HEK293 (cell line): ENCODE measurements at regions not wholly inside any gene's neighbourhood (a gene's known extent, or its start where the extent isn't known, plus 50 kb on each side); places are given as distances from the start of the nearest gene placed in this dataset.
A peak's percentile ranks its signal among the peaks of the same experiment; 100 is the strongest.

Source experiments
- CTCF ChIA-PET: fragments of 350-600 bp; formaldehyde crosslinking; extraction: SDS; loops from one replicate; lab custom pipeline; 2021; ENCODE audit warnings: antibody characterized with exemption; lab: Yijun Ruan, JAX
- POLR2A ChIA-PET: fragments of 300-600 bp; formaldehyde crosslinking; extraction: SDS; loops from one replicate; lab custom pipeline; 2020; ENCODE audit warnings: antibody characterized with exemption, inconsistent platforms; lab: Yijun Ruan, JAX
- H3K27ac ChIP-seq: fragments of 200-500 bp; sonication (Bioruptor generic); 2 replicates; pipeline ENCODE4 v1.5.1; 2014; ENCODE audit warnings: low read depth, low read length, control low read depth, inconsistent platforms; ENCODE audit errors: extremely low read depth
- H3K36me3 ChIP-seq, 2 experiments: fragments of 200-500 bp in 1 of 2; sonication (Bioruptor generic) in 1 of 2; 1 replicate in 1 of 2; 2 replicates in 1 of 2; pipeline ENCODE4 v1.5.1; 2014 to 2017; ENCODE audit warnings: inconsistent platforms in 2 of 2, low read length in 2 of 2; ENCODE audit not compliant: control insufficient read depth in 2 of 2, insufficient read depth in 1 of 2
- H3K4me1 ChIP-seq: fragments of 200-500 bp; sonication (Bioruptor generic); 2 replicates; pipeline ENCODE4 v1.5.1; 2014; ENCODE audit warnings: mild to moderate bottlenecking, low read length, inconsistent platforms; ENCODE audit not compliant: control insufficient read depth, insufficient read depth
- H3K4me3 ChIP-seq: 2 replicates; pipeline ENCODE4 v1.5.1; 2011; ENCODE audit warnings: low read depth, mild to moderate bottlenecking, control low read depth, low read length, moderate library complexity
- H3K9me3 ChIP-seq: fragments of 200-500 bp; sonication (Bioruptor generic); 2 replicates; pipeline ENCODE4 v1.5.1; 2014; ENCODE audit warnings: low read depth, low read length, inconsistent platforms; ENCODE audit not compliant: control insufficient read depth, insufficient read depth
- PRDM2 ChIP-seq: fragments of 450-650 bp; formaldehyde crosslinking; IDR thresholded peaks from 2 replicates; pipeline ENCODE4 v1.5.1; 2016; ENCODE audit warnings: missing biosample characterization, missing genetic modification characterization, borderline replicate concordance
- TRIM28 ChIP-seq: IDR thresholded peaks from 2 replicates; pipeline ENCODE4 v1.6.1; 2011; ENCODE audit warnings: low read length, control low read depth, borderline replicate concordance
- WT1 ChIP-seq: fragments of 450-650 bp; formaldehyde crosslinking; IDR thresholded peaks from 2 replicates; pipeline ENCODE4 v1.5.1; 2016; ENCODE audit warnings: missing biosample characterization, missing genetic modification characterization
- ZBTB21 ChIP-seq: fragments of 450-650 bp; formaldehyde crosslinking; IDR thresholded peaks from 2 replicates; pipeline ENCODE4 v1.5.1; 2017; ENCODE audit warnings: missing biosample characterization, missing genetic modification characterization
- ZBTB7A ChIP-seq: fragments of 450-650 bp; formaldehyde crosslinking; IDR thresholded peaks from 2 replicates; pipeline ENCODE4 v1.5.1; 2016; ENCODE audit warnings: low read depth, missing biosample characterization, missing genetic modification characterization
- ZNF114 ChIP-seq: fragments of 450-650 bp; formaldehyde crosslinking; IDR thresholded peaks from 2 replicates; pipeline ENCODE4 v1.5.0; 2017; ENCODE audit warnings: missing biosample characterization, missing genetic modification characterization
- ZNF157 ChIP-seq: fragments of 450-650 bp; formaldehyde crosslinking; IDR thresholded peaks from 2 replicates; pipeline ENCODE4 v1.5.1; 2016; ENCODE audit warnings: missing biosample characterization, missing genetic modification characterization
- ZNF223 ChIP-seq: fragments of 450-650 bp; formaldehyde crosslinking; IDR thresholded peaks from 2 replicates; pipeline ENCODE4 v1.5.1; 2016; ENCODE audit warnings: missing biosample characterization, missing genetic modification characterization
- ZNF23 ChIP-seq: fragments of 450-650 bp; formaldehyde crosslinking; IDR thresholded peaks from 2 replicates; pipeline ENCODE4 v1.5.1; 2016; ENCODE audit warnings: missing biosample characterization, missing genetic modification characterization, borderline replicate concordance
- ZNF350 ChIP-seq: fragments of 450-650 bp; formaldehyde crosslinking; IDR thresholded peaks from 2 replicates; pipeline ENCODE4 v1.5.0; 2017; ENCODE audit warnings: missing biosample characterization, mild to moderate bottlenecking, missing genetic modification characterization
- ZNF423 ChIP-seq: fragments of 450-650 bp; formaldehyde crosslinking; IDR thresholded peaks from 2 replicates; pipeline ENCODE4 v1.5.1; 2016; ENCODE audit warnings: missing biosample characterization, missing genetic modification characterization
- ZNF473 ChIP-seq: fragments of 450-650 bp; formaldehyde crosslinking; IDR thresholded peaks from 2 replicates; pipeline ENCODE4 v1.5.1; 2017; ENCODE audit warnings: missing biosample characterization, missing genetic modification characterization
- ZNF529 ChIP-seq: fragments of 450-650 bp; formaldehyde crosslinking; IDR thresholded peaks from 2 replicates; pipeline ENCODE4 v1.5.1; 2017; ENCODE audit warnings: missing genetic modification characterization, missing biosample characterization; ENCODE audit not compliant: insufficient replicate concordance
- ZNF548 ChIP-seq: fragments of 450-650 bp; formaldehyde crosslinking; IDR thresholded peaks from 2 replicates; pipeline ENCODE4 v1.5.1; 2016; ENCODE audit warnings: missing biosample characterization, missing genetic modification characterization
- ZNF585B ChIP-seq: fragments of 450-650 bp; formaldehyde crosslinking; IDR thresholded peaks from 2 replicates; pipeline ENCODE4 v1.5.1; 2016; ENCODE audit warnings: missing biosample characterization, missing genetic modification characterization
- ZNF830 ChIP-seq: fragments of 450-650 bp; IDR thresholded peaks from 2 replicates; pipeline ENCODE4 v1.5.0; 2018; ENCODE audit warnings: missing biosample characterization, missing genetic modification characterization, low read depth, mild to moderate bottlenecking, moderate library complexity
- TF ChIP-seq, protein P1 (sequence below): fragments of 450-650 bp; formaldehyde crosslinking; IDR thresholded peaks from 2 replicates; pipeline ENCODE4 v1.5.1; 2016; ENCODE audit warnings: missing biosample characterization, missing genetic modification characterization

DNA sequence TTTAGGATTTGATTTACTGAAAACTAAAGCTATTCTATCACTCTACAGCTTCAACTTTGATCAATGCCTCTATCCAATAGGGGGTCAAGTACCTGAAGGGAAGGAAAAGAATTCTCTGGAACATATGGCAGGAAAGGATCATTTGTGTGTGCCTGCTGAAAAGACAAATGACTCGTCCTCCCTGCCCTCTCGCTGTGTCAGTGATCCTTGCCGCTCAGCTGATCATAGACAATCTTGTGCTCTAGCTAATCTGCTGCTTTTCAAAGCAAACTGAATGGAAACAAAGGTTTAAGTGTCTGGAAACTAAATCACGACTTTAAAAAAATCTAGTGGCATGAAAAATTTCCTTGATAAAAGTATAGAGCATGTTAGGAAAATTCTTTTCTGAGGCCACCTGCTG lies 75.6 kb upstream of the CPO start (continued):
- TF ChIP-seq PRDM2 = no peak
- no peak for TF ChIP-seq TRIM28
- no peak for TF ChIP-seq ZBTB21
- no peak for TF ChIP-seq ZNF223 (tag by site-specific recombination)
- no peak for TF ChIP-seq ZNF585B

DNA sequence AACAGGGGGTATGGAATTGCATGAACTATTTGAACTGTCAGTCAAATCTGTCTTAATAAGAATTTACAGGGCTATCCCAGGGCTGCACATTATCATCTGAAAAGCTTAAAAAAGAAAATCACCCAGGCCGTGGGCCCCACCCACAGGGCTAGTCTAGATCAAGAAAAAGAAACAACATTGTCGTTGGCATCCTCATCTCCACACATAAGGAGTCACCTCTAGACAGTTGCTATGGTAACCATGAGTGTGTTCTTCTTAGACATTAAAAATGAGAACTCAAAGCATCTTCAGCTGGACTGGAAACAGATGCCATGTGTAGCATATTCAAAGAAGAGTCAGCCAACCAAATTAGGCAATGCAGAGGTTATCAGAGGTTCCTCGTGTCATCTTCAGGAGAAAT lies 72.3 kb upstream of the CPO start:
- CTCF ChIA-PET = interaction anchor here (0.7 kb wide), 1 partner anchor 37 kb away, joined by 4 read pairs; no protein-coding TSS in a partner anchor
- TF ChIP-seq ZBTB7A (tag by site-specific recombination) (no peak), ZNF548 (tag by site-specific recombination) (no peak), ZNF529 (tag by site-specific recombination) (no peak), ZNF830 (tag by site-specific recombination) (no peak), ZNF423 (tag by site-specific recombination) (no peak), WT1 (tag by site-specific recombination) (no peak), ZNF350 (tag by site-specific recombination) (no peak), ZNF114 (tag by site-specific recombination) (no peak)
- TF ChIP-seq, protein P1, sequence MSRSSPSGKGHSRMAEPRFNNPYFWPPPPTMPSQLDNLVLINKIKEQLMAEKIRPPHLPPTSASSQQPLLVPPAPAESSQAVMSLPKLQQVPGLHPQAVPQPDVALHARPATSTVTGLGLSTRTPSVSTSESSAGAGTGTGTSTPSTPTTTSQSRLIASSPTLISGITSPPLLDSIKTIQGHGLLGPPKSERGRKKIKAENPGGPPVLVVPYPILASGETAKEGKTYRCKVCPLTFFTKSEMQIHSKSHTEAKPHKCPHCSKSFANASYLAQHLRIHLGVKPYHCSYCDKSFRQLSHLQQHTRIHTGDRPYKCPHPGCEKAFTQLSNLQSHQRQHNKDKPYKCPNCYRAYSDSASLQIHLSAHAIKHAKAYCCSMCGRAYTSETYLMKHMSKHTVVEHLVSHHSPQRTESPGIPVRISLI (tag by site-specific recombination) = no peak
- H3K4me3 ChIP-seq = no peak overlapping the region
- no peaks in the 10 kb centered on the region for H3K9me3 ChIP-seq
- H3K36me3 ChIP-seq = no peaks in the 10 kb centered on the region
- no peak overlapping the region for H3K27ac ChIP-seq
- POLR2A ChIA-PET = no interaction called here
- no peaks in the 10 kb centered on the region for H3K4me1 ChIP-seq

DNA sequence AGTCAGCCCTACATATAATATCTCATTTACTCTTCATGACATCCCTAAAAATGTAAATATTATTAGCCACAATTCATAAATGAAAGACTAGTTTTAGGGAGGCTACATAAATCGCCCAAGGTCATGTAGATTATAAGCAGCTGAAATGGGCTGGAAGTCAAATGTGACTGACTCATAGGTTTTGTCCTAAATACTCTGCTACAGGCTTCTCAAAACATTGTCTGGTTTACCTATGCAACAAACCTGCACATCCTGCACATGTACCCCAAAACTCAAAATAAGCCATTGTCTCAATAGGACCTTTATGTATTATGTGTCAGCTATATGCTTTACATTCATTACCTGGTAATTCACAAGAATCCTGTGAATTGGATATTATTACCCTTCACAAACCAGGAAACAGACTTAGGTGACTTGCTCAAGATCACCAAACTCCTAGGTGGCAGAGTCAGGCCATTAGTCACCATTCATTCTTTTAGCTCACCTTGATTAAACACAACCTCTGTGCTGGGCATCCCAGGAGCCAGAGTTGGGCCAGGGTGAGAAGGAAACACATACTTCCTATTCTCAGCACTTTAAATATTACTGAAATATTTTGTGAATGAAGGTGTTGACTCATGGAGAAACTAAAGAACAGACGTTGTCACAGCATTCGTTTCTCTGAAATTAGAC lies 69.4 kb upstream of the CPO start:
- CTCF ChIA-PET = no interaction called here
- no peak overlapping the region for H3K27ac ChIP-seq
- TF ChIP-seq ZNF473 (tag by site-specific recombination) (no peak), ZNF23 (tag by site-specific recombination) (no peak), ZNF157 (tag by site-specific recombination) (peak; percentile 73)
- TF ChIP-seq, protein P1 (tag by site-specific recombination) = no peak
- H3K9me3 ChIP-seq = no peaks in the 10 kb centered on the region
- H3K4me3 ChIP-seq = no peak overlapping the region
- H3K36me3 ChIP-seq = no peaks in the 10 kb centered on the region
- POLR2A ChIA-PET = interaction anchor here (0.6 kb wide), 1 partner anchor 253 kb away, joined by 8 read pairs; no protein-coding TSS in a partner anchor
- H3K4me1 ChIP-seq = no peaks in the 10 kb centered on the region
